Bone marrow (tissue), 2 donors: ENCODE measurements at regions not wholly inside any gene's neighbourhood (a gene's known extent, or its start where the extent isn't known, plus 50 kb on each side); places are given as distances from the start of the nearest gene placed in this dataset.

Experiments used
- DNase-seq, 2 donors: peaks; one replicate each; lab custom pipeline; 2025; lab: John Stamatoyannopoulos, UW

GRCh38 chr7:109308816-109309215, 739.1 kb downstream of the DNAJB9 start:
- DNase-seq: no peak

GRCh38 chr7:109309790-109310189, 740.1 kb downstream of the DNAJB9 start:
- DNase-seq: no peak

GRCh38 chr7:109318136-109318535, 748.5 kb downstream of the DNAJB9 start:
- no peak for DNase-seq

- no peak for DNase-seq
These were observed 753.2 kb downstream of the DNAJB9 start for GRCh38 chr7:109322833-109323232.

GRCh38 chr7:109331423-109331822, 761.7 kb downstream of the DNAJB9 start:
- DNase-seq: no peak

GRCh38 chr7:109335951-109336350, 766.3 kb downstream of the DNAJB9 start:
- no peak for DNase-seq

GRCh38 chr7:109336531-109336930, 766.9 kb downstream of the DNAJB9 start:
- no peak for DNase-seq

- DNase-seq: no peak
These were observed 774.0 kb downstream of the DNAJB9 start for GRCh38 chr7:109343678-109344077.

- no peak for DNase-seq
These were observed 781.8 kb downstream of the DNAJB9 start for GRCh38 chr7:109351493-109351892.

- no peak for DNase-seq
These were observed 784.3 kb downstream of the DNAJB9 start for GRCh38 chr7:109354000-109354399.

- DNase-seq: no peak
These were observed 784.9 kb downstream of the DNAJB9 start for GRCh38 chr7:109354552-109354951.

- no peak for DNase-seq
These were observed 806.1 kb downstream of the DNAJB9 start for GRCh38 chr7:109375823-109376222.

GRCh38 chr7:109376576-109376975, 806.9 kb downstream of the DNAJB9 start:
- no peak for DNase-seq

- DNase-seq: no peak
These were observed 807.6 kb downstream of the DNAJB9 start for GRCh38 chr7:109377076-109377884.

GRCh38 chr7:109386959-109387358, 817.3 kb downstream of the DNAJB9 start:
- DNase-seq: no peak

GRCh38 chr7:109387530-109387929, 817.9 kb downstream of the DNAJB9 start:
- DNase-seq: no peak

- DNase-seq: no peak
These were observed 821.6 kb downstream of the DNAJB9 start for GRCh38 chr7:109391240-109391639.

GRCh38 chr7:109402107-109402506, 832.4 kb downstream of the DNAJB9 start:
- no peak for DNase-seq

- DNase-seq: no peak
These were observed 838.1 kb downstream of the DNAJB9 start for GRCh38 chr7:109407756-109408155.

- no peak for DNase-seq
These were observed 868.3 kb downstream of the DNAJB9 start for GRCh38 chr7:109437957-109438356.

GRCh38 chr7:109449760-109450159, 880.1 kb downstream of the DNAJB9 start:
- no peak for DNase-seq

GRCh38 chr7:109456116-109456515, 886.4 kb downstream of the DNAJB9 start:
- no peak for DNase-seq

GRCh38 chr7:109460296-109460695, 890.6 kb downstream of the DNAJB9 start:
- DNase-seq: no peak

GRCh38 chr7:109462171-109462570, 892.5 kb downstream of the DNAJB9 start:
- no peak for DNase-seq
